HepG2 (cell line): ENCODE measurements at regions not wholly inside any gene's neighbourhood (a gene's known extent, or its start where the extent isn't known, plus 50 kb on each side); places are given as distances from the start of the nearest gene placed in this dataset.
A peak's percentile ranks its signal among the peaks of the same experiment; 100 is the strongest.

Source experiments
- ATAC-seq: fragments of 200-7000 bp; cut with Tn5 transposase; 3 replicates; pipeline ENCODE4 v1.9.1; 2020; ENCODE audit warnings: mild to moderate bottlenecking, moderate library complexity
- BruUV-seq: library from RNA; stranded (reverse); fragments of 400-500 nt; replicated peaks from 2 replicates; lab custom pipeline; 2021; lab: Mats Ljungman, UMichigan
- CTCF ChIA-PET: fragments of 300-600 bp; formaldehyde crosslinking; extraction: SDS; loops from one replicate; lab custom pipeline; 2021; ENCODE audit warnings: low total read pairs, inconsistent platforms, low intra/inter-chr PET ratio; lab: Yijun Ruan, JAX
- POLR2A ChIA-PET: fragments of 350-600 bp; sonication (Branson Sonifier 250); formaldehyde crosslinking; loops from one replicate; lab custom pipeline; 2020; ENCODE audit warnings: antibody characterized with exemption, inconsistent platforms; lab: Yijun Ruan, JAX
- DNase-seq: peaks from one replicate; pipeline ENCODE4 v3.0.0-alpha.2; 2015; ENCODE audit warnings: low spot score
- FAIRE-seq: peaks from 3 replicates; lab custom pipeline; 2011; peaks lifted over from hg19 to GRCh38; lab: Jason Lieb, UNC
- H2AFZ ChIP-seq: one replicate; pipeline ENCODE4 v1.6.1; 2011; ENCODE audit warnings: low read length, inconsistent platforms
- H3K27ac ChIP-seq: fragments of 300-600 bp; 3 replicates; pipeline ENCODE4 v1.8.0; 2011; ENCODE audit warnings: mixed run types, mild to moderate bottlenecking, mixed read lengths, low read length, inconsistent platforms; ENCODE audit not compliant: insufficient read depth; ENCODE audit errors: extremely low read length
- H3K27me3 ChIP-seq, 2 experiments: fragments of 200-600 bp in 1 of 2; 2 replicates in 1 of 2; 3 replicates in 1 of 2; pipeline versions ENCODE4 v1.6.0 to v1.8.0; 2011; ENCODE audit warnings: low read length in 2 of 2, mild to moderate bottlenecking in 2 of 2, moderate library complexity in 2 of 2, inconsistent platforms in 1 of 2; ENCODE audit not compliant: insufficient read depth in 2 of 2, control insufficient read depth in 1 of 2
- H3K36me3 ChIP-seq, 2 experiments: fragments of 200-600 bp in 1 of 2; replicated peaks in 1 of 2; 2 replicates in 1 of 2; 3 replicates in 1 of 2; pipeline versions ENCODE4 v1.5.1 to v1.8.0; 2011; ENCODE audit warnings: low read length in 2 of 2, inconsistent platforms in 1 of 2; ENCODE audit not compliant: insufficient read depth in 2 of 2, control insufficient read depth in 1 of 2
- H3K4me1 ChIP-seq: 2 replicates; pipeline ENCODE4 v1.5.1; 2012; ENCODE audit warnings: low read length, inconsistent platforms; ENCODE audit not compliant: insufficient read depth
- H3K4me2 ChIP-seq: 2 replicates; pipeline ENCODE4 v1.6.0; 2011; ENCODE audit warnings: low read depth, low read length, inconsistent platforms
- H3K4me3 ChIP-seq, 3 experiments: fragments of 200-600 bp in 1 of 3; sonication (generic), shearing (Covaris generic) in 1 of 3; replicated peaks in 1 of 3; 2 replicates each; pipeline ENCODE4 v1.5.1; 2011 to 2016; ENCODE audit warnings: low read length in 3 of 3, inconsistent platforms in 2 of 3, low read depth in 2 of 3, mild to moderate bottlenecking in 2 of 3, control low read depth in 1 of 3, mixed read lengths in 1 of 3; ENCODE audit not compliant: insufficient read depth in 1 of 3
- H3K79me2 ChIP-seq: one replicate; pipeline ENCODE4 v1.6.1; 2011; ENCODE audit warnings: low read length, inconsistent platforms; ENCODE audit not compliant: insufficient read depth
- H3K9ac ChIP-seq: 2 replicates; pipeline ENCODE4 v1.6.0; 2011; ENCODE audit warnings: mild to moderate bottlenecking, low read depth, low read length, inconsistent platforms; ENCODE audit not compliant: insufficient read depth
- H3K9me3 ChIP-seq: 2 replicates; pipeline ENCODE4 v1.5.1; 2012; ENCODE audit warnings: mild to moderate bottlenecking, low read length
- H4K20me1 ChIP-seq: 2 replicates; pipeline ENCODE4 v1.6.0; 2011; ENCODE audit warnings: inconsistent platforms, mild to moderate bottlenecking, low read length, moderate library complexity; ENCODE audit not compliant: insufficient read depth
- ATF7 ChIP-seq, 2 experiments: fragments of 450-650 bp in 1 of 2; sonication (generic) in 1 of 2; formaldehyde crosslinking in 1 of 2; IDR thresholded peaks; 2 replicates each; pipeline versions ENCODE4 v1.4.0 to v1.6.1; 2016 to 2020; ENCODE audit warnings: antibody characterized with exemption in 1 of 2, mild to moderate bottlenecking in 1 of 2, missing genetic modification reagents in 1 of 2
- ZNF275 ChIP-seq: sonication (generic); formaldehyde crosslinking; IDR thresholded peaks from 2 replicates; pipeline ENCODE4 v1.8.0; 2022; ENCODE audit warnings: missing genetic modification reagents, mild to moderate bottlenecking, inconsistent platforms, borderline replicate concordance
- ZNF333 ChIP-seq: sonication (generic); formaldehyde crosslinking; IDR thresholded peaks from 2 replicates; pipeline ENCODE4 v1.4.0; 2020; ENCODE audit warnings: mild to moderate bottlenecking, missing genetic modification reagents, borderline replicate concordance
- WGBS: methylation state at CpG from one replicate; pipeline ENCODE4 v1.1.6; 2017; ENCODE audit warnings: low lambda C conversion rate; 5-methylcytosine and 5-hydroxymethylcytosine counted together
- in situ Hi-C: cut with HindIII; loops from 2 replicates; pipeline ENCODE4 v1.10.0; 2017; ENCODE audit warnings: low pct_unique_long_range_greater_than_20kb; ENCODE audit not compliant: extremely low pct_ligation_motif_present
- intact Hi-C: fragments of 100-400 bp; cut with micrococcal nuclease; formaldehyde crosslinking; loops from one replicate; pipeline ENCODE4 v1.10.0; 2022; ENCODE audit not compliant: unreplicated experiment
- TF ChIP-seq, protein P1 (sequence below): sonication (generic); formaldehyde crosslinking; IDR thresholded peaks from 2 replicates; pipeline ENCODE4 v1.5.1; 2020; ENCODE audit warnings: mild to moderate bottlenecking, missing genetic modification reagents, moderate library complexity

- no peak for TF ChIP-seq ZNF275
- TF ChIP-seq, protein P1, sequence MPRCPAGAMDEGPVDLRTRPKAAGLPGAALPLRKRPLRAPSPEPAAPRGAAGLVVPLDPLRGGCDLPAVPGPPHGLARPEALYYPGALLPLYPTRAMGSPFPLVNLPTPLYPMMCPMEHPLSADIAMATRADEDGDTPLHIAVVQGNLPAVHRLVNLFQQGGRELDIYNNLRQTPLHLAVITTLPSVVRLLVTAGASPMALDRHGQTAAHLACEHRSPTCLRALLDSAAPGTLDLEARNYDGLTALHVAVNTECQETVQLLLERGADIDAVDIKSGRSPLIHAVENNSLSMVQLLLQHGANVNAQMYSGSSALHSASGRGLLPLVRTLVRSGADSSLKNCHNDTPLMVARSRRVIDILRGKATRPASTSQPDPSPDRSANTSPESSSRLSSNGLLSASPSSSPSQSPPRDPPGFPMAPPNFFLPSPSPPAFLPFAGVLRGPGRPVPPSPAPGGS: no peak
Observed at GRCh38 chr10:53064614-53065013, 292.0 kb upstream of the MBL2 start (continued).

DNA sequence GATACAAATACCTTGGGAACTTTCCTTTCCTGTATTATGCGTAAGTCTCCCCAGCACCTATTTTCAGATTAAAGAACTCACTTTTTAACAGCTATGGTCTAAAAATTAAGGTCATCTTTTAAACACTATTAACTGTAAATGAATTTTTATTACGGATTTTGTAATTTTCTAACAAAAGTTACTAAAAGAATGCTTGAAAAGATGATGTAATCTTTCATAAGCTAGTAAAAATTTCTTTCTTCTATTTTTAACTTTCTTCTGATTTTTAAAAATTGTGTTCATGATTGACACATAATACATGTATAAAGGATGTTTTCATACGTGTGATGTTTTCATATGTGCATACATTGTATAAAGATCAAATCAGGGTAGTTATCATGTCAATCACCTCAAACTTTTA, 291.2 kb upstream of the MBL2 start:
- BruUV-seq: no TSS peak
- TF ChIP-seq ZNF333: no peak
- peak; percentile 51 for TF ChIP-seq ATF7 (IDR thresholded peaks at IDR 0.05)
- no peak for TF ChIP-seq ATF7 (CRISPR knock-in tag; IDR thresholded peaks at IDR 0.05)
- WGBS: 22% methylated on average over 3 of the region's 3 CpGs
- POLR2A ChIA-PET: no interaction called here
- no peak overlapping the region for H2AFZ ChIP-seq
- in situ Hi-C loops: no loop called here
- intact Hi-C loops: no loop called here
- H3K36me3 ChIP-seq: no peaks in the 10 kb centered on the region
- H3K9me3 ChIP-seq: no peaks in the 10 kb centered on the region
- no peak overlapping the region for H3K4me2 ChIP-seq
- FAIRE-seq (no peak), ATAC-seq (no peak), DNase-seq (no peak)
- no peaks in the 10 kb centered on the region for H3K27me3 ChIP-seq
- H3K4me1 ChIP-seq: no peaks in the 10 kb centered on the region
- H3K4me3 ChIP-seq: no peak overlapping the region
- H3K79me2 ChIP-seq: no peaks in the 10 kb centered on the region
- CTCF ChIA-PET: no interaction called here
- H3K9ac ChIP-seq: no peak overlapping the region
- H3K27ac ChIP-seq: no peak overlapping the region
- no peaks in the 10 kb centered on the region for H4K20me1 ChIP-seq
